DMS 273 (cell line): ENCODE measurements at regions not wholly inside any gene's neighbourhood (a gene's known extent, or its start where the extent isn't known, plus 50 kb on each side); places are given as distances from the start of the nearest gene placed in this dataset.
A peak's percentile ranks its signal among the peaks of the same experiment; 100 is the strongest.

ENCODE experiments used
- DNase-seq: peaks from one replicate; lab custom pipeline; 2025; ENCODE audit not compliant: unreplicated experiment; lab: John Stamatoyannopoulos, UW

GRCh38 chr14:104448321-104448720, 131.2 kb upstream of the C14orf180 start:
- DNase-seq, result no peak

- no peak for DNase-seq
These were observed 130.8 kb upstream of the C14orf180 start for GRCh38 chr14:104448721-104449120.

- DNase-seq, result no peak
These were observed 128.7 kb upstream of the C14orf180 start for GRCh38 chr14:104450811-104451401.

- no peak for DNase-seq
These were observed 128.1 kb upstream of the C14orf180 start for GRCh38 chr14:104451474-104451873.

GRCh38 chr14:104458845-104459244, 120.7 kb upstream of the C14orf180 start:
- DNase-seq, result no peak

- no peak for DNase-seq
These were observed 118.5 kb upstream of the C14orf180 start for GRCh38 chr14:104460791-104461651.

GRCh38 chr14:104461676-104462449, 117.7 kb upstream of the C14orf180 start:
- peak; percentile 43 for DNase-seq

GRCh38 chr14:104462651-104463630, 116.6 kb upstream of the C14orf180 start:
- DNase-seq, result no peak

GRCh38 chr14:104464907-104465306, 114.7 kb upstream of the C14orf180 start:
- no peak for DNase-seq

GRCh38 chr14:104465482-104466390, 113.8 kb upstream of the C14orf180 start:
- DNase-seq, result no peak

- DNase-seq, result no peak
These were observed 112.3 kb upstream of the C14orf180 start for GRCh38 chr14:104467236-104467635.

- DNase-seq, result no peak
These were observed 111.9 kb upstream of the C14orf180 start for GRCh38 chr14:104467641-104468040.

- no peak for DNase-seq
These were observed 110.0 kb upstream of the C14orf180 start for GRCh38 chr14:104469591-104469990.

GRCh38 chr14:104470588-104470987, 109.0 kb upstream of the C14orf180 start:
- no peak for DNase-seq

- DNase-seq, result no peak
These were observed 108.5 kb upstream of the C14orf180 start for GRCh38 chr14:104471114-104471513.

- DNase-seq, result no peak
These were observed 107.5 kb upstream of the C14orf180 start for GRCh38 chr14:104472073-104472472.

GRCh38 chr14:104472536-104473243, 106.9 kb upstream of the C14orf180 start:
- DNase-seq, result no peak

GRCh38 chr14:104473244-104473565, 106.4 kb upstream of the C14orf180 start:
- DNase-seq, result no peak
